GM12878 (cell line): ENCODE measurements at regions not wholly inside any gene's neighbourhood (a gene's known extent, or its start where the extent isn't known, plus 50 kb on each side); places are given as distances from the start of the nearest gene placed in this dataset.

Experiments
- CTCF ChIP-seq, 3 experiments: IDR thresholded peaks in 2 of 3; conservative IDR thresholded peaks in 1 of 3; 2 replicates each; pipeline ENCODE4 v1.5.1; 2011; ENCODE audit warnings: low read depth in 3 of 3, low read length in 3 of 3, mild to moderate bottlenecking in 3 of 3, control low read depth in 2 of 3, moderate library complexity in 2 of 3, inconsistent platforms in 1 of 3, mixed read lengths in 1 of 3; ENCODE audit not compliant: control insufficient read depth in 2 of 3, insufficient read depth in 1 of 3; ENCODE audit errors: extremely low read depth in 1 of 3
- EZH2 ChIP-seq: IDR thresholded peaks from 2 replicates; pipeline ENCODE4 v1.6.1; 2012; ENCODE audit warnings: low read depth, mild to moderate bottlenecking, control low read depth, inconsistent platforms, low read length, borderline replicate concordance; ENCODE audit not compliant: control insufficient read depth
- FOXM1 ChIP-seq: IDR thresholded peaks from 2 replicates; pipeline ENCODE4 v1.6.1; 2012; ENCODE audit warnings: low read depth, mild to moderate bottlenecking, inconsistent platforms, low read length, moderate library complexity
- TAF1 ChIP-seq: IDR thresholded peaks from 2 replicates; pipeline ENCODE4 v1.6.1; 2011; ENCODE audit warnings: mild to moderate bottlenecking, low read depth, low read length, borderline replicate concordance

GRCh38 chr1:178020968-178021640 lies 51.2 kb upstream of the SEC16B start:
- no peak for TF ChIP-seq EZH2
- no peak for TF ChIP-seq FOXM1
- TF ChIP-seq TAF1, result no peak
- no peak for TF ChIP-seq CTCF (IDR thresholded peaks at IDR 0.05 in 2 of 3, conservative IDR thresholded peaks at IDR 0.05 in 1 of 3; ENCODE audit: control insufficient read depth in 2 of 3, extremely low read depth in 1 of 3, insufficient read depth in 1 of 3, low read depth in 3 of 3, low read length in 3 of 3)
